ENCODE measurements at regions not wholly inside any gene's neighbourhood (a gene's known extent, or its start where the extent isn't known, plus 50 kb on each side); places are given as distances from the start of the nearest gene placed in this dataset.
"Not testable (repeated sequence)": the region's sequence is repeated elsewhere in the genome, so short reads cannot be mapped to it uniquely, and the experiment has no call there.

- DNase-seq, result no peak
Observed at GRCh38 chr6:165001502-165002157, 307.8 kb downstream of the C6orf118 start.

- DNase-seq, result no peak
Observed at GRCh38 chr6:164998297-164998696, 311.1 kb downstream of the C6orf118 start.

- DNase-seq, result no peak
Observed at GRCh38 chr6:164996838-164997237, 312.6 kb downstream of the C6orf118 start.

GRCh38 chr6:164991573-164991972 lies 317.8 kb downstream of the C6orf118 start:
- no peak for DNase-seq

GRCh38 chr6:164990901-164991300 lies 318.5 kb downstream of the C6orf118 start:
- DNase-seq, result no peak

DNA sequence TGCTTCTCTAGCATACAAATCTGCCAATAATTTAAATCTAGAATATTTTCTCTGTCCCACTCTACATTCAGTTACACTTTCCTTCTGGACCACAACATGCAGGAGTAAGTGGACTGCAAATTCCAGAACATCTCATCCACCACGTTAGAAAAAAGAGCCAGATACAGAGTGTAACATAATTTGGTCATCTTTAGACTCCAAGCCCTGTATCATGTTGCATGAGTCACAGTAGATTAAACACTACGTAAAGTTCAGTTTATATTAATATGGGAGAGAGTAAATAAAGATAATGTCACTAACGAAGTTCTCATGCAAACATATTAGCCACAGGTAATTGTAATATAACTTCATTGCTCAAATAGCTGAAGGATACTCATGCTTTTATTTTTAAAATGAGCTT lies 327.0 kb downstream of the C6orf118 start:
- no peak for DNase-seq

DNA sequence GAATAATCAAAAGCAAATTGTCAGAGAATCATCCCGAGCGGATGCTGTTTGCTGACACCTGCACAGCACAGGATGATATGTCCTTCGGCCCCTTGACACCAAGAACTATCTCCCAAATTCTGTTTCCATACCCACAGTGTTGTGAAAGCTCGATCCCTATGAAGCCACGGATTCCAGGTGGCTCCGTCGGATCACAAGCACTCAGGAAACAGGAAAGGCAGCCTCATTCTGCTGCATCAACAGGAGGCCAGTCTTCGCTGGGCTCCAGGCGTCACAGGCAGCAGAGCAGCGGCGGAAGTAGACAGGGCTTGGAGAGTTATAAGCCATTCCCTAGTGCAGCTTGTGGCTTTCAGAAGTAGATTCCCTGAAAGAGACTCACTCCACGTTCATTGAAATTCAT lies 342.3 kb downstream of the C6orf118 start:
- DNase-seq, result no peak

GRCh38 chr6:164962805-164963204 lies 346.6 kb downstream of the C6orf118 start:
- DNase-seq, result no peak

DNA sequence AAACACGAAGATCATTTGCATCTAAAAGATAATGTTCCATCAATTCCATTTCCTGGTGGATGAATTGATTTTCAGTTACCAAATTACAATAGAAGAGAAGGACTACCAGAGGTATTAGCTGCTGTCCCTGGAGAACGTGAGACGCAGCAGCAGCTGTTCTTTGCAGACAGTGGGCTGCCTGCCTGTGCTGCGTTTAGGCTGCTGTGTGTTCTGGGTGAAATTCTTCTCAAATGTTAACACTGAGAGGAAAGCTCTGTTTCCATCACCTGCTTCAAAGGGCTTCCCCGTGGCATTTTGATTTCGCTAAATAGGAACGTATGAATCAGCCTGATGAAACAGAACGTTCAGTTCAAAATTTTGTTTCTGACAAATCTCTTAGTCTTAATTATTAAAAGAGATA lies 362.2 kb downstream of the C6orf118 start:
- no peak for DNase-seq

DNA sequence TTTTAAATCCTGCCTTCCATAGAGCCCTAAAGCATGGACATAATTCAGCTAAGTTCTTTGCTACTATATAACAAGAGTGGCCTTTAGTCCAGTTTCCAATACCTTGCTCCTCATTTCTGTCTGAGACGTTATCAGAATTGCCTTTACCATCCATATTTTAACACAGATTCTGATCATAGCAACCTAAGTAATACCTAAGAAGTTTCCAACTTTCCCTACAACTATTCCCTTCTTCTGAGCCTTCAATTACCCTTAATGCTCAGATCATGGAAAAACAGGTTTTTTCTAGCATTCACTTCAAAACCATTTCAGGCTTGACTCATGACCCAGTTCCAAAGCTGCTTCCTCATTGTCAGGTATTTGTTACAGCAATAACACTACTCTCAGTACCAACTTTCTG lies 367.1 kb downstream of the C6orf118 start:
- DNase-seq, result no peak

- not testable (repeated sequence) for DNase-seq
Observed at GRCh38 chr6:164933238-164933794, 376.1 kb downstream of the C6orf118 start.

DNA sequence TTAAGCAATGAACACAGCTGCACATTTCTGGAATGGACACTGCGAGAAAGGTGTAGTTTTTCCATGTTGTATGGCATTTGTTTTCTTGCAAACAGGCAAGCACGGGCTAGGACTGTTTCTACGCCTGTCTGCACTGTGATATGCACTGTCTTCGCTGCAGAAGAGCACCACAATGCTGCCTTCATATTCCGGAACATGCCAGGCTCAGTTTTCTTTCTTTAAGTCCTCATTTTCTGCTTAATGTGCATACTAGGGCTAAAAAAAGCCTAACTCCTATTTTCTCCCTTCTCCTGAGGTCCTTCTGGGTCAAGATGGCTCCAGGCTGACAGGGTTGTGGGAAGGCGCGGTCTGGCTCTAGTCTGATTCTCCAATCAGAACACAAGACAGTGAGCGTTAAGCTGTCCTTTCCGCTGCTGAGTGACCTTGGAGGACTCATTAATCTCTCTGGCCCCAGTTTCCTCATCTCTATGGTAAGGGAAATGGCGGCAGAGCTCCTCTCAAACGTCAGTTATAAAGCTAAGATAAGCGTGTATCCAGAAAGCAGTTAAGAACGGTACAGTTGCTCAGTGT lies 379.9 kb downstream of the C6orf118 start:
- DNase-seq, result peak; percentile 17

GRCh38 chr6:164928728-164929407 lies 380.5 kb downstream of the C6orf118 start:
- DNase-seq, result no peak

GRCh38 chr6:164928057-164928727 lies 381.2 kb downstream of the C6orf118 start:
- DNase-seq, result no peak

- DNase-seq, result peak; percentile 31
Observed at GRCh38 chr6:164927288-164928056, 381.9 kb downstream of the C6orf118 start.

DNA sequence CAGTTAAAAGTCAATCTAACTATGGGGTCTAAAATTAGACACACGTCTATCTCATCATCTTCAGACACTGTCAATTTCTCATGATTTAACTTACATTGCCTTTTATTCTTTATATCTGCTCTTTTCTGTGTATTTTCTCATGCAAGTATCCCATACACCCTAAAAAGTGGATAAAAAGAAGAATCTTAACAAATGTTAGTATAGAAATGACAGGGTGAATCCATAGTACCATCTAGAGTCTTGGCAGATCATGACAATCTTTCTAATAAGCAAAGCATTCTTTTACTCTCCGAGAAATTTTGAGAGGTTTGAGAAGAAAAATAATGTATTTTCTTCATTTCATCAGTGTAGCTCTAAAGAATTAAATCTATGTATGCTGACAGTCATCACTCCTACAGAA lies 382.7 kb downstream of the C6orf118 start:
- DNase-seq, result no peak

- no peak for DNase-seq
Observed at GRCh38 chr6:164925681-164926530, 383.5 kb downstream of the C6orf118 start.

- DNase-seq, result no peak
Observed at GRCh38 chr6:164924674-164925073, 384.7 kb downstream of the C6orf118 start.

DNA sequence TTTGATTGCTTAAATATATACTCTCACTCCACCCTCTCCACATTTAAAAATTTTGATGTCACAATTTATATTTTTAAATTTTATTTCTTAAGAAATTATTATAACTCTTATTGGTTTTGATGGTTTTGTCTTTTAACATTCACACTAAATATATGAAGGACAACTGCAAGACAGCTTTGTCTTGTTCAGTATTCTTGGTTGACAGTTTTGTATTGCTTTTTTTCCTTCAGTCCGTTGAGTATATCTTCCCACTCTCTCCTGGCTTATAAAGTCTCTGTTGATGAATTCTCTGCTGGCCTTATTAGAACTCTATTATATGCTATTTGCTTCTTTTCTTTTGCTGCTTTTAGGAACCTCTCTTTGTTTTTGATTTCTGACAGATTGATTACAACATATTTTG lies 392.2 kb downstream of the C6orf118 start:
- no peak for DNase-seq

GRCh38 chr6:164916087-164916486 lies 393.3 kb downstream of the C6orf118 start:
- no peak for DNase-seq

GRCh38 chr6:164911873-164912580 lies 397.4 kb downstream of the C6orf118 start:
- DNase-seq, result no peak

All from SHP77 treated with DMSO at 0.1 percent for 48 hours (cell line).